ENCODE measurements at regions not wholly inside any gene's neighbourhood (a gene's known extent, or its start where the extent isn't known, plus 50 kb on each side); places are given as distances from the start of the nearest gene placed in this dataset.
A peak's percentile ranks its signal among the peaks of the same experiment; 100 is the strongest.

- no peak for DNase-seq (ENCODE audit: low read depth in 2 of 2)
These were observed 97.6 kb upstream of the HTR2A start for GRCh38 chr13:46994492-46994891.

- DNase-seq (ENCODE audit: low read depth in 2 of 2) = peak in 1 of 2 donors; percentile 1
These were observed 95.6 kb upstream of the HTR2A start for GRCh38 chr13:46992383-46992952.

- peak in 1 of 2 donors; percentile 53 for DNase-seq (ENCODE audit: low read depth in 2 of 2)
These were observed 87.0 kb upstream of the HTR2A start for GRCh38 chr13:46983881-46984280.

GRCh38 chr13:46982856-46983582 lies 86.2 kb upstream of the HTR2A start:
- DNase-seq (ENCODE audit: low read depth in 2 of 2) = no peak

GRCh38 chr13:46975173-46975572 lies 78.3 kb upstream of the HTR2A start:
- no peak for DNase-seq (ENCODE audit: low read depth in 2 of 2)

GRCh38 chr13:46968450-46968849 lies 71.6 kb upstream of the HTR2A start:
- no peak for DNase-seq (ENCODE audit: low read depth in 2 of 2)

- no peak for DNase-seq (ENCODE audit: low read depth in 2 of 2)
These were observed 68.1 kb upstream of the HTR2A start for GRCh38 chr13:46964789-46965527.

GRCh38 chr13:46963904-46964303 lies 67.1 kb upstream of the HTR2A start:
- no peak for DNase-seq (ENCODE audit: low read depth in 2 of 2)

- DNase-seq (ENCODE audit: low read depth in 2 of 2) = no peak
These were observed 65.6 kb upstream of the HTR2A start for GRCh38 chr13:46962281-46962941.

GRCh38 chr13:46961719-46962118 lies 64.9 kb upstream of the HTR2A start:
- peak in 1 of 2 donors; percentile 14 for DNase-seq (ENCODE audit: low read depth in 2 of 2)

- DNase-seq (ENCODE audit: low read depth in 2 of 2) = no peak
These were observed 57.1 kb upstream of the HTR2A start for GRCh38 chr13:46953941-46954340.

GRCh38 chr13:46953331-46953730 lies 56.5 kb upstream of the HTR2A start:
- no peak for DNase-seq (ENCODE audit: low read depth in 2 of 2)

GRCh38 chr13:46951516-46951915 lies 54.7 kb upstream of the HTR2A start:
- no peak for DNase-seq (ENCODE audit: low read depth in 2 of 2)

- no peak for DNase-seq (ENCODE audit: low read depth in 2 of 2)
These were observed 52.4 kb upstream of the HTR2A start for GRCh38 chr13:46949211-46949610.

- no peak for DNase-seq (ENCODE audit: low read depth in 2 of 2)
These were observed 51.5 kb upstream of the HTR2A start for GRCh38 chr13:46948338-46948737.

- no peak for DNase-seq (ENCODE audit: low read depth in 2 of 2)
These were observed 50.8 kb upstream of the HTR2A start for GRCh38 chr13:46947425-46948191.
